Gastroesophageal sphincter (tissue), 3 donors: ENCODE measurements at regions not wholly inside any gene's neighbourhood (a gene's known extent, or its start where the extent isn't known, plus 50 kb on each side); places are given as distances from the start of the nearest gene placed in this dataset.

Experiments used
- CTCF ChIP-seq, 4 experiments: fragments of 200-600 bp in 2 of 4; fragments of 450-650 bp in 2 of 4; sonication (generic) in 1 of 4; IDR thresholded peaks; one replicate each; pipeline ENCODE4 v1.5.1; 2017 to 2019; ENCODE audit warnings: antibody characterized with exemption in 4 of 4, mild to moderate bottlenecking in 2 of 4, moderate library complexity in 2 of 4
- POLR2A ChIP-seq, 2 donors: fragments of 450-650 bp; IDR thresholded peaks; one replicate each; pipeline ENCODE4 v1.6.1; 2017; ENCODE audit warnings: antibody characterized with exemption in 2 of 2, mild to moderate bottlenecking in 2 of 2, moderate library complexity in 1 of 2

- no peak for TF ChIP-seq CTCF (IDR thresholded peaks at IDR 0.05)
- TF ChIP-seq POLR2A (IDR thresholded peaks at IDR 0.05): no peak
These were observed 234.4 kb upstream of the RBBP8 start for GRCh38 chr18:22698711-22699110.
